PC-3 (cell line): ENCODE measurements at regions not wholly inside any gene's neighbourhood (a gene's known extent, or its start where the extent isn't known, plus 50 kb on each side); places are given as distances from the start of the nearest gene placed in this dataset.

ENCODE experiments used
- ATAC-seq: fragments of 200-7000 bp; cut with Tn5 transposase; 2 replicates; pipeline ENCODE4 v1.9.1; 2020; ENCODE audit warnings: mild to moderate bottlenecking, moderate library complexity
- BruUV-seq: library from RNA; stranded (reverse); fragments of 400-500 nt; replicated peaks from 2 replicates; lab custom pipeline; 2021; lab: Mats Ljungman, UMichigan
- CTCF ChIA-PET: fragments of 300-600 bp; sonication (Branson Sonifier 250); formaldehyde crosslinking; loops from one replicate; lab custom pipeline; 2022; ENCODE audit warnings: antibody characterized with exemption; lab: Charles Lee
- POLR2A ChIA-PET: fragments of 300-600 bp; sonication (Branson Sonifier 250); formaldehyde crosslinking; loops from one replicate; lab custom pipeline; 2022; ENCODE audit warnings: antibody characterized with exemption; ENCODE audit not compliant: unreplicated experiment; lab: Charles Lee
- DNase-seq: peaks from one replicate; pipeline ENCODE4 v3.0.0-alpha.2; 2015
- H2AFZ ChIP-seq: fragments of 300-600 bp; sonication (generic); 2 replicates; pipeline ENCODE4 v1.6.0; 2016; ENCODE audit warnings: antibody characterized with exemption, low read length
- H3F3A ChIP-seq: fragments of 300-600 bp; sonication (generic); one replicate; pipeline ENCODE4 v1.6.0; 2017; ENCODE audit warnings: antibody characterized with exemption, low read length, control low read depth, mild to moderate bottlenecking; ENCODE audit not compliant: unreplicated experiment
- H3K27ac ChIP-seq: fragments of 300-600 bp; sonication (generic); 2 replicates; pipeline ENCODE4 v1.5.1; 2016; ENCODE audit warnings: mild to moderate bottlenecking, low read length
- H3K27me3 ChIP-seq: fragments of 300-600 bp; sonication (generic); 2 replicates; pipeline ENCODE4 v1.6.1; 2016; ENCODE audit warnings: low read length, mixed read lengths
- H3K36me3 ChIP-seq: fragments of 300-600 bp; sonication (generic); 2 replicates; pipeline ENCODE4 v1.6.1; 2016; ENCODE audit warnings: low read depth, mixed run types, low read length, mixed read lengths
- H3K4me1 ChIP-seq: fragments of 300-600 bp; sonication (generic); 2 replicates; pipeline ENCODE4 v1.5.1; 2016; ENCODE audit warnings: low read length; ENCODE audit not compliant: insufficient read depth
- H3K4me2 ChIP-seq: fragments of 300-600 bp; sonication (generic); 2 replicates; pipeline ENCODE4 v1.6.0; 2016; ENCODE audit warnings: low read length
- H3K4me3 ChIP-seq: fragments of 300-600 bp; sonication (generic); 2 replicates; pipeline ENCODE4 v1.5.1; 2016; ENCODE audit warnings: mild to moderate bottlenecking, low read length, mixed read lengths
- H3K79me2 ChIP-seq: fragments of 300-600 bp; sonication (generic); 2 replicates; pipeline ENCODE4 v1.6.1; 2017; ENCODE audit warnings: low read length, mixed read lengths
- H3K9ac ChIP-seq: fragments of 300-600 bp; sonication (generic); 2 replicates; pipeline ENCODE4 v1.6.0; 2016; ENCODE audit warnings: mild to moderate bottlenecking, low read length
- H3K9me2 ChIP-seq: fragments of 300-600 bp; sonication (generic); replicated peaks from 2 replicates; pipeline ENCODE4 v1.6.1; 2016; ENCODE audit warnings: mixed run types, low read length, mixed read lengths
- H3K9me3 ChIP-seq: fragments of 300-600 bp; sonication (generic); 2 replicates; pipeline ENCODE4 v1.6.1; 2016; ENCODE audit warnings: low read length, mixed read lengths
- H4K20me1 ChIP-seq: fragments of 300-600 bp; sonication (generic); 2 replicates; pipeline ENCODE4 v1.6.1; 2016; ENCODE audit warnings: low read length, mixed read lengths
- CTCF ChIP-seq: fragments of 300-600 bp; sonication (generic); conservative IDR thresholded peaks from 2 replicates; pipeline ENCODE4 v1.5.1; 2017; ENCODE audit warnings: antibody characterized with exemption, low read depth, mild to moderate bottlenecking, low read length
- EZH2 ChIP-seq: fragments of 300-600 bp; sonication (generic); IDR thresholded peaks from one replicate; pipeline ENCODE4 v1.6.1; 2017; ENCODE audit warnings: antibody characterized with exemption, mild to moderate bottlenecking, low read length; ENCODE audit not compliant: unreplicated experiment
- EZH2phosphoT487 ChIP-seq: fragments of 300-600 bp; sonication (generic); IDR thresholded peaks from 2 replicates; pipeline ENCODE4 v1.6.1; 2018; ENCODE audit warnings: mild to moderate bottlenecking, antibody characterized with exemption, low read length, borderline replicate concordance
- intact Hi-C: fragments of 100-400 bp; cut with micrococcal nuclease; formaldehyde crosslinking; loops from 2 replicates; pipeline ENCODE4 v1.9.0; 2023

- CTCF ChIA-PET, result no interaction called here
- intact Hi-C loops, result no loop called here
- no peaks in the 10 kb centered on the region for H3K9me2 ChIP-seq
- peaks cover 10% of the 10 kb centered on the region for H3K4me1 ChIP-seq
- POLR2A ChIA-PET, result no interaction called here
- no peak for TF ChIP-seq EZH2
- TF ChIP-seq CTCF, result no peak
- no peaks in the 10 kb centered on the region for H3K79me2 ChIP-seq
- no peak overlapping the region for H2AFZ ChIP-seq
- no peaks in the 10 kb centered on the region for H4K20me1 ChIP-seq
- BruUV-seq, result no TSS peak
- H3K36me3 ChIP-seq, result no peaks in the 10 kb centered on the region
- no peaks in the 10 kb centered on the region for H3K9me3 ChIP-seq
- no peak overlapping the region for H3K4me2 ChIP-seq
- DNase-seq (no peak), ATAC-seq (no peak)
- no peaks in the 10 kb centered on the region for H3F3A ChIP-seq
- H3K27me3 ChIP-seq, result peaks cover 12% of the 10 kb centered on the region; the same call in 1 of the 2 replicates
- no peak overlapping the region for H3K27ac ChIP-seq
- H3K9ac ChIP-seq, result no peak overlapping the region
- no peak overlapping the region for H3K4me3 ChIP-seq
Measured at GRCh38 chr13:28560612-28561011, 65.7 kb upstream of the FLT1 start.

- ChIA-PET CTCF (no interaction called here), POLR2A (no interaction called here)
- Histone ChIP-seq H4K20me1 (no peaks in the 10 kb centered on the region), H3K9me3 (no peaks in the 10 kb centered on the region), H3K27ac (no peak overlapping the region), H3K36me3 (no peaks in the 10 kb centered on the region), H3K4me3 (no peak overlapping the region), H3K9me2 (no peaks in the 10 kb centered on the region), H3K27me3 (peaks cover 12% of the 10 kb centered on the region; the same call in 1 of the 2 replicates), H3K79me2 (no peaks in the 10 kb centered on the region), H3F3A (no peaks in the 10 kb centered on the region), H3K4me2 (no peak overlapping the region), H2AFZ (no peak overlapping the region), H3K9ac (no peak overlapping the region), H3K4me1 (peaks cover 10% of the 10 kb centered on the region)
- intact Hi-C loops, result no loop called here
- no peak for TF ChIP-seq EZH2
- no peak for TF ChIP-seq CTCF
- no peak for TF ChIP-seq EZH2phosphoT487
- ATAC-seq, result no peak
- no peak for DNase-seq
- no TSS peak for BruUV-seq
Measured at GRCh38 chr13:28559636-28560259, 64.8 kb upstream of the FLT1 start.

GRCh38 chr13:28558567-28558966, 63.6 kb upstream of the FLT1 start:
- intact Hi-C loops, result no loop called here

More at GRCh38 chr13:28558567-28558966, 63.6 kb upstream of the FLT1 start:
- Histone ChIP-seq H3K4me3 (no peak overlapping the region), H4K20me1 (no peaks in the 10 kb centered on the region), H3K27ac (no peak overlapping the region), H2AFZ (no peak overlapping the region), H3K79me2 (no peaks in the 10 kb centered on the region), H3K9me3 (no peaks in the 10 kb centered on the region), H3K4me2 (no peak overlapping the region), H3K27me3 (peaks cover 17% of the 10 kb centered on the region), H3K9ac (no peak overlapping the region), H3K4me1 (peaks cover under 1% of the 10 kb centered on the region; the same call in 1 of the 2 replicates), H3F3A (no peaks in the 10 kb centered on the region), H3K36me3 (no peaks in the 10 kb centered on the region), H3K9me2 (no peaks in the 10 kb centered on the region)
- BruUV-seq, result no TSS peak
- ChIA-PET POLR2A (no interaction called here), CTCF (no interaction called here)
- ATAC-seq (no peak), DNase-seq (no peak)
- no peak for TF ChIP-seq CTCF
- no peak for TF ChIP-seq EZH2phosphoT487
- TF ChIP-seq EZH2, result no peak
